PC-3 (cell line): ENCODE measurements at regions not wholly inside any gene's neighbourhood (a gene's known extent, or its start where the extent isn't known, plus 50 kb on each side); places are given as distances from the start of the nearest gene placed in this dataset.

Experiments used
- ATAC-seq: fragments of 200-7000 bp; cut with Tn5 transposase; 2 replicates; pipeline ENCODE4 v1.9.1; 2020; ENCODE audit warnings: mild to moderate bottlenecking, moderate library complexity
- BruUV-seq: library from RNA; stranded (reverse); fragments of 400-500 nt; replicated peaks from 2 replicates; lab custom pipeline; 2021; lab: Mats Ljungman, UMichigan
- CTCF ChIA-PET: fragments of 300-600 bp; sonication (Branson Sonifier 250); formaldehyde crosslinking; loops from one replicate; lab custom pipeline; 2022; ENCODE audit warnings: antibody characterized with exemption; lab: Charles Lee
- POLR2A ChIA-PET: fragments of 300-600 bp; sonication (Branson Sonifier 250); formaldehyde crosslinking; loops from one replicate; lab custom pipeline; 2022; ENCODE audit warnings: antibody characterized with exemption; ENCODE audit not compliant: unreplicated experiment; lab: Charles Lee
- DNase-seq: peaks from one replicate; pipeline ENCODE4 v3.0.0-alpha.2; 2015
- H2AFZ ChIP-seq: fragments of 300-600 bp; sonication (generic); 2 replicates; pipeline ENCODE4 v1.6.0; 2016; ENCODE audit warnings: antibody characterized with exemption, low read length
- H3F3A ChIP-seq: fragments of 300-600 bp; sonication (generic); one replicate; pipeline ENCODE4 v1.6.0; 2017; ENCODE audit warnings: antibody characterized with exemption, low read length, control low read depth, mild to moderate bottlenecking; ENCODE audit not compliant: unreplicated experiment
- H3K27ac ChIP-seq: fragments of 300-600 bp; sonication (generic); 2 replicates; pipeline ENCODE4 v1.5.1; 2016; ENCODE audit warnings: mild to moderate bottlenecking, low read length
- H3K27me3 ChIP-seq: fragments of 300-600 bp; sonication (generic); 2 replicates; pipeline ENCODE4 v1.6.1; 2016; ENCODE audit warnings: low read length, mixed read lengths
- H3K36me3 ChIP-seq: fragments of 300-600 bp; sonication (generic); 2 replicates; pipeline ENCODE4 v1.6.1; 2016; ENCODE audit warnings: low read depth, mixed run types, low read length, mixed read lengths
- H3K4me1 ChIP-seq: fragments of 300-600 bp; sonication (generic); 2 replicates; pipeline ENCODE4 v1.5.1; 2016; ENCODE audit warnings: low read length; ENCODE audit not compliant: insufficient read depth
- H3K4me2 ChIP-seq: fragments of 300-600 bp; sonication (generic); 2 replicates; pipeline ENCODE4 v1.6.0; 2016; ENCODE audit warnings: low read length
- H3K4me3 ChIP-seq: fragments of 300-600 bp; sonication (generic); 2 replicates; pipeline ENCODE4 v1.5.1; 2016; ENCODE audit warnings: mild to moderate bottlenecking, low read length, mixed read lengths
- H3K79me2 ChIP-seq: fragments of 300-600 bp; sonication (generic); 2 replicates; pipeline ENCODE4 v1.6.1; 2017; ENCODE audit warnings: low read length, mixed read lengths
- H3K9ac ChIP-seq: fragments of 300-600 bp; sonication (generic); 2 replicates; pipeline ENCODE4 v1.6.0; 2016; ENCODE audit warnings: mild to moderate bottlenecking, low read length
- H3K9me2 ChIP-seq: fragments of 300-600 bp; sonication (generic); replicated peaks from 2 replicates; pipeline ENCODE4 v1.6.1; 2016; ENCODE audit warnings: mixed run types, low read length, mixed read lengths
- H3K9me3 ChIP-seq: fragments of 300-600 bp; sonication (generic); 2 replicates; pipeline ENCODE4 v1.6.1; 2016; ENCODE audit warnings: low read length, mixed read lengths
- H4K20me1 ChIP-seq: fragments of 300-600 bp; sonication (generic); 2 replicates; pipeline ENCODE4 v1.6.1; 2016; ENCODE audit warnings: low read length, mixed read lengths
- EZH2 ChIP-seq: fragments of 300-600 bp; sonication (generic); IDR thresholded peaks from one replicate; pipeline ENCODE4 v1.6.1; 2017; ENCODE audit warnings: antibody characterized with exemption, mild to moderate bottlenecking, low read length; ENCODE audit not compliant: unreplicated experiment
- EZH2phosphoT487 ChIP-seq: fragments of 300-600 bp; sonication (generic); IDR thresholded peaks from 2 replicates; pipeline ENCODE4 v1.6.1; 2018; ENCODE audit warnings: mild to moderate bottlenecking, antibody characterized with exemption, low read length, borderline replicate concordance
- intact Hi-C: fragments of 100-400 bp; cut with micrococcal nuclease; formaldehyde crosslinking; loops from 2 replicates; pipeline ENCODE4 v1.9.0; 2023
- TF ChIP-seq, protein P1 (sequence below): fragments of 300-600 bp; sonication (generic); conservative IDR thresholded peaks from 2 replicates; pipeline ENCODE4 v1.5.1; 2017; ENCODE audit warnings: antibody characterized with exemption, low read depth, mild to moderate bottlenecking, low read length

GRCh38 chr2:122007126-122007525 is 251.7 kb downstream of the TSN start:
- Histone ChIP-seq H3K4me3 (no peak overlapping the region), H3K4me1 (no peaks in the 10 kb centered on the region), H3K4me2 (no peak overlapping the region), H3K79me2 (no peaks in the 10 kb centered on the region), H3K9me3 (no peaks in the 10 kb centered on the region), H3F3A (no peaks in the 10 kb centered on the region), H2AFZ (no peak overlapping the region), H3K9me2 (no peaks in the 10 kb centered on the region), H3K9ac (no peak overlapping the region), H3K27ac (no peak overlapping the region), H3K27me3 (peaks cover 76% of the 10 kb centered on the region), H4K20me1 (no peaks in the 10 kb centered on the region), H3K36me3 (no peaks in the 10 kb centered on the region)
- intact Hi-C loops: no loop called here
- TF ChIP-seq, protein P1, sequence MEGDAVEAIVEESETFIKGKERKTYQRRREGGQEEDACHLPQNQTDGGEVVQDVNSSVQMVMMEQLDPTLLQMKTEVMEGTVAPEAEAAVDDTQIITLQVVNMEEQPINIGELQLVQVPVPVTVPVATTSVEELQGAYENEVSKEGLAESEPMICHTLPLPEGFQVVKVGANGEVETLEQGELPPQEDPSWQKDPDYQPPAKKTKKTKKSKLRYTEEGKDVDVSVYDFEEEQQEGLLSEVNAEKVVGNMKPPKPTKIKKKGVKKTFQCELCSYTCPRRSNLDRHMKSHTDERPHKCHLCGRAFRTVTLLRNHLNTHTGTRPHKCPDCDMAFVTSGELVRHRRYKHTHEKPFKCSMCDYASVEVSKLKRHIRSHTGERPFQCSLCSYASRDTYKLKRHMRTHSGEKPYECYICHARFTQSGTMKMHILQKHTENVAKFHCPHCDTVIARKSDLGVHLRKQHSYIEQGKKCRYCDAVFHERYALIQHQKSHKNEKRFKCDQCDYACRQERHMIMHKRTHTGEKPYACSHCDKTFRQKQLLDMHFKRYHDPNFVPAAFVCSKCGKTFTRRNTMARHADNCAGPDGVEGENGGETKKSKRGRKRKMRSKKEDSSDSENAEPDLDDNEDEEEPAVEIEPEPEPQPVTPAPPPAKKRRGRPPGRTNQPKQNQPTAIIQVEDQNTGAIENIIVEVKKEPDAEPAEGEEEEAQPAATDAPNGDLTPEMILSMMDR: no peak
- TF ChIP-seq EZH2phosphoT487: no peak
- no peak for TF ChIP-seq EZH2
- ChIA-PET CTCF (no interaction called here), POLR2A (no interaction called here)
- DNase-seq: no peak
- ATAC-seq: no peak
- BruUV-seq: no TSS peak

- no peaks in the 10 kb centered on the region for H4K20me1 ChIP-seq
- H3K27ac ChIP-seq: no peak overlapping the region
- H3K9me3 ChIP-seq: no peaks in the 10 kb centered on the region
- ChIA-PET CTCF (no interaction called here), POLR2A (no interaction called here)
- H3K4me2 ChIP-seq: no peak overlapping the region
- H3K4me3 ChIP-seq: no peak overlapping the region
- H3F3A ChIP-seq: no peaks in the 10 kb centered on the region
- H2AFZ ChIP-seq: no peak overlapping the region
- H3K4me1 ChIP-seq: no peaks in the 10 kb centered on the region
- BruUV-seq: no TSS peak
- DNase-seq: no peak
- no peak for ATAC-seq
- H3K9me2 ChIP-seq: no peaks in the 10 kb centered on the region
- H3K27me3 ChIP-seq: peaks cover 74% of the 10 kb centered on the region
- TF ChIP-seq, protein P1: no peak
- no peak for TF ChIP-seq EZH2
- TF ChIP-seq EZH2phosphoT487: no peak
- H3K9ac ChIP-seq: no peak overlapping the region
- no peaks in the 10 kb centered on the region for H3K36me3 ChIP-seq
- no peaks in the 10 kb centered on the region for H3K79me2 ChIP-seq
- intact Hi-C loops: no loop called here
Observed at GRCh38 chr2:122007577-122007976, 252.1 kb downstream of the TSN start.

GRCh38 chr2:122009561-122009960 is 254.1 kb downstream of the TSN start:
- POLR2A ChIA-PET: no interaction called here
- Histone ChIP-seq H3K9me2 (no peaks in the 10 kb centered on the region), H3K4me1 (no peaks in the 10 kb centered on the region), H3K9ac (no peak overlapping the region), H3K4me3 (no peak overlapping the region), H3K79me2 (no peaks in the 10 kb centered on the region), H3K27ac (no peak overlapping the region), H2AFZ (no peak overlapping the region), H3K27me3 (peaks cover 59% of the 10 kb centered on the region), H3K36me3 (no peaks in the 10 kb centered on the region), H3K4me2 (no peak overlapping the region), H3F3A (no peaks in the 10 kb centered on the region), H3K9me3 (no peaks in the 10 kb centered on the region), H4K20me1 (no peaks in the 10 kb centered on the region)
- intact Hi-C loops: no loop called here
- no TSS peak for BruUV-seq
- CTCF ChIA-PET: no interaction called here
- TF ChIP-seq EZH2phosphoT487 (no peak), EZH2 (no peak)
- TF ChIP-seq, protein P1: no peak
- DNase-seq (no peak), ATAC-seq (no peak)
